ENCODE measurements at regions not wholly inside any gene's neighbourhood (a gene's known extent, or its start where the extent isn't known, plus 50 kb on each side); places are given as distances from the start of the nearest gene placed in this dataset.

- no peak overlapping the region for H3K4me3 ChIP-seq (replicated peaks; ENCODE audit: low read depth, low read length)
- no peak for DNase-seq (ENCODE audit: low read depth)
- TF ChIP-seq CTCF (IDR thresholded peaks at IDR 0.05; ENCODE audit: low read length, missing control alignments) = no peak
Observed at GRCh38 chr20:40768105-40768504, 79.1 kb upstream of the MAFB start.

GRCh38 chr20:40769677-40770285, 80.7 kb upstream of the MAFB start:
- no peak for DNase-seq (ENCODE audit: low read depth)
- no peak for TF ChIP-seq CTCF (IDR thresholded peaks at IDR 0.05; ENCODE audit: low read length, missing control alignments)

GRCh38 chr20:40770564-40771307, 81.7 kb upstream of the MAFB start:
- DNase-seq (ENCODE audit: low read depth) = no peak
- no peak for TF ChIP-seq CTCF (IDR thresholded peaks at IDR 0.05; ENCODE audit: low read length, missing control alignments)
- no peak overlapping the region for H3K4me3 ChIP-seq (replicated peaks; ENCODE audit: low read depth, low read length)

More at GRCh38 chr20:40769677-40770285, 80.7 kb upstream of the MAFB start:
- no peak overlapping the region for H3K4me3 ChIP-seq (replicated peaks; ENCODE audit: low read depth, low read length)

GRCh38 chr20:40771308-40771610, 82.2 kb upstream of the MAFB start:
- TF ChIP-seq CTCF (IDR thresholded peaks at IDR 0.05; ENCODE audit: low read length, missing control alignments) = no peak
- H3K4me3 ChIP-seq (replicated peaks; ENCODE audit: low read depth, low read length) = no peak overlapping the region
- DNase-seq (ENCODE audit: low read depth) = no peak

- no peak for DNase-seq (ENCODE audit: low read depth)
- no peak overlapping the region for H3K4me3 ChIP-seq (replicated peaks; ENCODE audit: low read depth, low read length)
- TF ChIP-seq CTCF (IDR thresholded peaks at IDR 0.05; ENCODE audit: low read length, missing control alignments) = no peak
Observed at GRCh38 chr20:40771848-40772511, 82.9 kb upstream of the MAFB start.

- H3K4me3 ChIP-seq (replicated peaks; ENCODE audit: low read depth, low read length) = no peak overlapping the region
- DNase-seq (ENCODE audit: low read depth) = no peak
- TF ChIP-seq CTCF (IDR thresholded peaks at IDR 0.05; ENCODE audit: low read length, missing control alignments) = no peak
Observed at GRCh38 chr20:40773376-40773775, 84.3 kb upstream of the MAFB start.

All from fibroblast of pulmonary artery (primary cell).